ENCODE measurements at regions not wholly inside any gene's neighbourhood (a gene's known extent, or its start where the extent isn't known, plus 50 kb on each side); places are given as distances from the start of the nearest gene placed in this dataset.

GRCh38 chr6:3996349-3996748 is 82.6 kb downstream of the FAM217A start:
- Histone ChIP-seq H3K36me3 (replicated peaks; ENCODE audit: low read depth, low read length) (no peaks in the 10 kb centered on the region), H3K4me2 (ENCODE audit: low read length) (no peak overlapping the region), H2AFZ (ENCODE audit: low read depth, low read length) (no peak overlapping the region), H3K27me3 (ENCODE audit: low read depth, low read length) (no peaks in the 10 kb centered on the region), H3K9ac (ENCODE audit: low read length) (no peak overlapping the region), H3K9me3 (ENCODE audit: insufficient read depth, low read length) (no peaks in the 10 kb centered on the region), H3K4me3 (ENCODE audit: low read length) (no peak overlapping the region), H3K27ac (ENCODE audit: low read length) (no peak overlapping the region), H3K4me1 (ENCODE audit: low read length) (no peaks in the 10 kb centered on the region), H3K79me2 (ENCODE audit: low read length) (no peaks in the 10 kb centered on the region), H4K20me1 (ENCODE audit: insufficient read depth, low read length) (no peaks in the 10 kb centered on the region)
- TF ChIP-seq EZH2phosphoT487 (IDR thresholded peaks at IDR 0.05; ENCODE audit: low read depth) = no peak
- TF ChIP-seq CTCF (IDR thresholded peaks at IDR 0.05; ENCODE audit: low read depth, low read length) = no peak

- no peak overlapping the region for H3K9ac ChIP-seq (ENCODE audit: low read length)
- H3K4me1 ChIP-seq (ENCODE audit: low read length) = no peaks in the 10 kb centered on the region
- no peak overlapping the region for H3K4me3 ChIP-seq (ENCODE audit: low read length)
- H3K36me3 ChIP-seq (replicated peaks; ENCODE audit: low read depth, low read length) = no peaks in the 10 kb centered on the region
- H4K20me1 ChIP-seq (ENCODE audit: insufficient read depth, low read length) = no peaks in the 10 kb centered on the region
- no peak overlapping the region for H2AFZ ChIP-seq (ENCODE audit: low read depth, low read length)
- H3K27me3 ChIP-seq (ENCODE audit: low read depth, low read length) = no peaks in the 10 kb centered on the region
- H3K79me2 ChIP-seq (ENCODE audit: low read length) = no peaks in the 10 kb centered on the region
- no peak overlapping the region for H3K4me2 ChIP-seq (ENCODE audit: low read length)
- TF ChIP-seq EZH2phosphoT487 (IDR thresholded peaks at IDR 0.05; ENCODE audit: low read depth) = no peak
- TF ChIP-seq CTCF (IDR thresholded peaks at IDR 0.05; ENCODE audit: low read depth, low read length) = no peak
- H3K9me3 ChIP-seq (ENCODE audit: insufficient read depth, low read length) = no peaks in the 10 kb centered on the region
- H3K27ac ChIP-seq (ENCODE audit: low read length) = no peak overlapping the region
These were observed 81.7 kb downstream of the FAM217A start for GRCh38 chr6:3997177-3997770.

- Histone ChIP-seq H3K9ac (ENCODE audit: low read length) (no peak overlapping the region), H2AFZ (ENCODE audit: low read depth, low read length) (no peak overlapping the region), H3K4me3 (ENCODE audit: low read length) (no peak overlapping the region), H3K27ac (ENCODE audit: low read length) (no peak overlapping the region), H3K4me2 (ENCODE audit: low read length) (no peak overlapping the region), H3K9me3 (ENCODE audit: insufficient read depth, low read length) (no peaks in the 10 kb centered on the region), H3K27me3 (ENCODE audit: low read depth, low read length) (no peaks in the 10 kb centered on the region), H3K36me3 (replicated peaks; ENCODE audit: low read depth, low read length) (peaks cover 6% of the 10 kb centered on the region), H3K4me1 (ENCODE audit: low read length) (peaks cover 12% of the 10 kb centered on the region), H3K79me2 (ENCODE audit: low read length) (peaks cover 4% of the 10 kb centered on the region; the same call in 1 of the 2 replicates), H4K20me1 (ENCODE audit: insufficient read depth, low read length) (no peaks in the 10 kb centered on the region)
- no peak for TF ChIP-seq CTCF (IDR thresholded peaks at IDR 0.05; ENCODE audit: low read depth, low read length)
- TF ChIP-seq EZH2phosphoT487 (IDR thresholded peaks at IDR 0.05; ENCODE audit: low read depth) = no peak
These were observed 78.9 kb downstream of the FAM217A start for GRCh38 chr6:3999800-4000661.

- Histone ChIP-seq H3K4me2 (ENCODE audit: low read length) (peak overlapping the region; percentile 40), H2AFZ (ENCODE audit: low read depth, low read length) (no peak overlapping the region), H3K27me3 (ENCODE audit: low read depth, low read length) (no peaks in the 10 kb centered on the region), H3K9me3 (ENCODE audit: insufficient read depth, low read length) (no peaks in the 10 kb centered on the region), H3K9ac (ENCODE audit: low read length) (no peak overlapping the region), H3K4me3 (ENCODE audit: low read length) (no peak overlapping the region), H3K36me3 (replicated peaks; ENCODE audit: low read depth, low read length) (peaks cover 6% of the 10 kb centered on the region), H4K20me1 (ENCODE audit: insufficient read depth, low read length) (peaks cover 3% of the 10 kb centered on the region; the same call in 1 of the 2 replicates), H3K27ac (ENCODE audit: low read length) (no peak overlapping the region), H3K4me1 (ENCODE audit: low read length) (peaks cover 15% of the 10 kb centered on the region), H3K79me2 (ENCODE audit: low read length) (peaks cover 4% of the 10 kb centered on the region; the same call in 1 of the 2 replicates)
- TF ChIP-seq EZH2phosphoT487 (IDR thresholded peaks at IDR 0.05; ENCODE audit: low read depth) (no peak), CTCF (IDR thresholded peaks at IDR 0.05; ENCODE audit: low read depth, low read length) (no peak)
These were observed 74.7 kb downstream of the FAM217A start for GRCh38 chr6:4004249-4004648.

All from OCI-LY3 (cell line).